HG02852 (cell line): ENCODE measurements at regions not wholly inside any gene's neighbourhood (a gene's known extent, or its start where the extent isn't known, plus 50 kb on each side); places are given as distances from the start of the nearest gene placed in this dataset.

ENCODE experiments used
- ATAC-seq: cut with Tn5 transposase; IDR thresholded peaks from one replicate; pipeline ENCODE4 v1.9.1; 2021; ENCODE audit warnings: mild to moderate bottlenecking, moderate library complexity; ENCODE audit not compliant: unreplicated experiment

DNA sequence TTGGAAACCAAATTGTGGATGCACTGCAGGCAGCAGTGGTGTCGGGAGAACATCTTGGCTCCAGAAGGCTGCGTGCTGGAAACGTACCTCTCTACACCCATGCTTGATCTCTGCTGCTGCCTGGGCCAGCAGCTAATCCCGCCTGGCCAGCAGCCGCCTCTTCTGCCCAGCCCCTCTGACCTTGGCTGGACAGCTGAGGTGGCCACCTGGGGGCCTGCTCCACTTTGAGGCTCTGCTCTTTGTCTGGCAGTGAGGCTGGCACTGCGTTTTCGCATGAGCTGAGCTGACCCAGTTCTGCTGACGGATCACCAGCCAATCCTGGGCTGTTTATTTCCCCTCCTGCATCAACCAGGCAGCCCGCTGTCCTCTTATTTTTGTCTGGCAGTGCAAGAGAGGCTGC lies 154.9 kb downstream of the TENT4A start:
- no peak for ATAC-seq

DNA sequence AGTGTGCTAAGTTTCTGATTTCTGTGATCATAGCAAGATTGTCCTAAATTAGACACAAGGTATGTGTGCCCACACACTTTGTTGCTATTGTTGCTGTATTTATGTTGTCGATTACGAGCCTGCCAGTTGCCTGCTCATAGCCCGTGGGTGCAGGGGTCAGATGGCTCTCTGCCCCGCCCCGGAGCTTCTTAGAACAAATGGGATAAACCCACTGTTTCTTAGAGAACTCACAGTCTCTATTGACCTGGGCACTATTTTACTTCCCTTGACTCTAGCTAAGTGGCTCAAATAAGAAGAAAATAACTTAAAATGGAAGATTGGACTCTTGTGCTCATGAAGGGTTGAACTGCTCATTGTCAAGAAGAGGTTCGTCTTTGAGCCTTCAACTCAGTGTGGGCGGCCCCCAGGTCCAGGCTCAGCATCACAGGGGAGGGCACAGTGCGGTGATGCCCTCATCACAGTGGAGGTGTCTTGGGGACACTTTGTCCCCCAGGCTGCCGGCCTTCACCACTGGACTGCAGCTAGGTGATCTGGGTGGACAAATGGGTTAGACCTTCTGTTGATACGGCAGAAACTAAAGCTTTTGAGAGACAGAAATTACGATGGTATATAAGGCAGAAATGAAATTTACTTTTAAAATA lies 155.5 kb downstream of the TENT4A start:
- no peak for ATAC-seq

DNA sequence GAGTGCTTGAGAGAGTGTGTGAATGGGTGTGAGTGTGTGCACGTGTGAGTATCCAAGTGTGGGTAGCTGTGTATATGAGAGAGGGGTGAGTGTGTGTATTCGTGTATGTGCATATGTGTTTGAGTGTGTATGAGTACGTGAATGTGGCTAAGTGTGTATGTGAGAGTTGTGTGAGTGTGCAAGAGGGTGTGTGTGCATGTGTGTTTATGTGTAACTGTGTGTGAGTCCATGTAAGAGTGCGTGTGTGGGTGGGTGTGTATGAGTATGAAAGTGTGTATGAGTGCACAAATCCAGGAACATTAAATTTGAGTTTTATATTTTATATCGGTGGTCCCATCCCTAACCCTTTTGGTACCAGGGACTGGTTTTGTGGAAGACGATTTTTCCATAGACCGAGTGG lies 156.4 kb downstream of the TENT4A start:
- no peak for ATAC-seq

DNA sequence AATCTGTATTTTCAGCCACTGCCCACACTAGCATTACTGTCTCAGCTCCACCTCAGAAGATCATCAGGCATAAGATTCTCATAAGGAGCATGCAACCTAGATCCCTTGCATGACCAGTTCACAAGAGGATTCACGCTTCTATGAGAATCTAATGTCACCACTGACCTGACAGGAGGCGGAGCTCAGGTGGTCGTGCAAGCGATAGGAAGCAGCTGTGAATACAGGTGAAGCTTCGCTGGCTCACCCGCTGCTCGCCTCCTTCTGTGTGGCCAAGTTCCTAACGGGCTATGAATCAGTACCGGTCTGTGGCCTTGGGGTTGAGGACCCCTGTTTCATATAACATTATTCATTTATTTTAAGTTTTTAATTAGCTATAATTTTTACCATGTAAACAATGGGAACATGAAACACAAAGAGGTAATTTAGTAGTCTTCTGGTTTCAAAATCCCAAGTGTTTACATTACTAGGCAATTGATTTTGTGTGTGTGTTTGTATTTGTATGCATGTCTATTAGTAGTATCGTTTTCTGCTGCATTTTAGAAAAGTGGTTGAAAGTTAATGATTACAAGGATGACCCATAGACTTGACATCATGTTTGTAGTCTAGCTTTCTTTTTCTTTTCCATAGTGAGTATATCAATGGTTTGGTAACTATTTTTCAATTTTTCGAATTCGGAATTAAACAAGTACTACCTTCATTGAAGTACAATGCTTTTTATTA lies 159.4 kb downstream of the TENT4A start:
- no peak for ATAC-seq

DNA sequence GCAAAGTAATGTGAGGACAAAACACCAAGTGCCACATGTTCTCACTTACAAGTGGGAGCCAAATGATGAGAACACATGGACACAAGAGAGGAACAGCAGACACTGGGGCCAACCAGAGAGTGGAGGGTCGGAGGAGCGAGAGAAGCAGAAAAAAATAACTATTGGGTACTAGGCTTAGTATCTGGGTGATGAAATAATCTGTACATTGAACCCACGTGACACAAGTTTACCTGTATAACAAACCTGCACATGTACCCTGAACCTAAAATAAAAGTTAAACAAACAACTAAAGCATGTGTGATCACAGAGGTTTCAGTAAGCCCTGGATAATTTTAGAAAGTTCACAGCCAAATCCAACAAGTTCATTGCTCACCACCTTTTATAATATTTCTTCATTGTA lies 160.1 kb downstream of the TENT4A start:
- no peak for ATAC-seq

DNA sequence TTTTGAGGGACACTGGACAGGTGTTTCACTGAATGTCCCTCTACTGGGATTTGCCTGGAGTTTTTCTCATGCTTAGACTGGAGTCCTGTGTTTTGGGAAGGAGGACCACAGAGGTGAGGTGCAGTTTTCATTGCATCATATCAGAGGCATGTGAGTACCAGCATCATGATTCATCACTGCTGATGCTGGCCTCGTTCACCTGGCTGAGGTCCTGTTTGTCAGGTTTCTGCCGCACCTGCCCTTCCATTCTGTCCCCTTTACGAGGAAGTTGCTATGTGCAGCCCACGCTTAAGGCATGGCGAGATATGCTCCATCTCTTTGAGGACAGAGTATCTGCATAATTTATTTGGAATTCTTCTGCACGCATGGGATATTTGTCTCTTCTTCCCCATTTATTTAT lies 162.1 kb downstream of the TENT4A start:
- no peak for ATAC-seq

DNA sequence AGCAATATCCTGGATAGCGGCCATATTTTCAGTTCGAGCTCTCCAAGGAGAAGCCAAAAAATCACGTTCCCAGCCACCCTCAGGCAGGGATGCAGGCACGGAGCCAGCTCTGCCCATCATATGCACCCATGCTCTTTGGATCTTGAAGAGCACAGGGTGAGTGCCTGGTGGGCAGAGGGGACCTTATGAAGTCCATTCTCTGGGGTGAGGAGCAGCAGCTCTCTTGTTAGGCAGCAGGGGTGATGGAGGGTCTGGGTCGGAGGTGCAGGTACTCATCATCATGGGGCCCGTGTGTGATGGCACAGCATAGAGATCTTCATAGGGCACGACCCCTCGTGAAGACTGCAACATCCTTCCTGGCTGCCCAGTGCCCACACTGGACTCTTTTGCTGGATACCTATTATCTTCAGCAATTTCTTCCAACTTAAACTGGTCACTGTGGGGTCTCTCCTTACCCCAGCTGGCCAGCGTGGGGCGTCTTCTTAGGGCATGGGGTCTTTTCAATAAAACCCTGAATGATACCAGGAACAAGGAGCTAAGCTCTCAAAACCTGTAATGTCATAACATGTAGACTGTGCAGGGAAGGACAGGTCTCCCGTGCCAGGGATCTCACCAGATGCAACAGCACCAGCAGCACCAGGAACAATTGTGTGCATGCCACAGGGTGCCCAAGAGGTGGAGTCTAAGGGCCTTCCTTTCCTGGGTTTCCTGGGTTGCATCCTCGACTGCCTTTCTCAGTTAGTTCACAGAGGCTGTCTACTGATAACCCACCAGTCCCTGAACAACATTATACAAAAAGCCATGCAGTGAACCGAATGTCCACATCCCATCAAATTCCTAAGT lies 165.0 kb downstream of the TENT4A start:
- no peak for ATAC-seq

DNA sequence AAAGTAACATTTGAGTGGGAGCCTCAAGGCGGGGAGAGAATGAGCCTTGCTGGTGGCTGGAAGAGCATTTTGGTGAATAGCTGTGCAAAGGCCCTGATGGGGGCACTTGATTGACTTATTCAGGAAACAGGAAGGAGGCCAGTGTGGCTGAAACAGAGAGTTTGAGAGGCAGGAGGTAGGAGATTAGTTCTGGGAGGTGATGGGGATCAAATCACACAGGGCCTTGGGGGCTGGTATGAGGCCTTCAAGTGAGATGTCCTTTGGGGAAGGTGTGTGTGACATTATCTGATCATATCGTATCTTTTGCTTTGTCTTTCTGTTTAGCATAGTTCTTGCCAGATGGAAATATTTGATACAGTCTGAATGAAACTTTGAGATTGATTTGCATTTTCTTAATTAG lies 172.3 kb downstream of the TENT4A start:
- no peak for ATAC-seq

DNA sequence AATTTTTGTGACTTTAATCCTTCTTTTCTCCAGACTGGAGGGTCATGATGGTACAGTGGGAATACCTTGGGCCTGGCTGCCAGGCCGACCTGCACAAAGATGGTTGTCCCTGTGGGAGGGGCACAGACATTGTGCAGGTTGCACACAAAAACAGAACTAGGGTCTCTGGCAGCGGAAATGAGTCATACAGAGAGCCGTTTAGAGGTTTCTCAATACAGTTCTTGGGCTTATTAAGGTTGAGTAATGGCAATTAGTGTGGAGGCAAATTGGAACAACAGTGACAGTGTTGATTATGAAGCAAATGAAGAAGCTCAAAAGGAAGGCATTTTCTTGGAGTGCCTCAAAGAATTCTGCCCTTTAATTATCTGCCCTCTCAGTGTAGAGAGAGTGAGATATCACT lies 173.6 kb downstream of the TENT4A start:
- ATAC-seq = no peak

DNA sequence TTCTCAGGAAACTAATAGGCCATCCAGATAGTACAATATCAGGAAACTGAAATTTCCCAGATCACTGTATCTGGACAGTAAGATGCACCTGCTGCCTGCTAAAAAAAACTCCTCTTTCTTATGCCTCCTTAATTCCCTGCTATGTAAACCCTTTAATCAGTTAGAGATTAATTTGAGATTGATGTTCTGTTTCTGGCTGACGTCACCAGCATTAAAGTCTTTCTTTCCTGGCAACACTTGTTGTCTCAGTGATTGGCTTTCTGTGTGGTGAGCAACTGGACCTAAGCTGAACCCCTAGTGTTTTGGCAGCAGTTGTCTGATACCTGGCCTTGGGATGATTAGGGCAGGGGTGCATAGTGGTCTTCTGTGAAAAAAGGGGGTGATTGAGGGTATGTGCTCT lies 175.8 kb downstream of the TENT4A start:
- ATAC-seq = no peak

DNA sequence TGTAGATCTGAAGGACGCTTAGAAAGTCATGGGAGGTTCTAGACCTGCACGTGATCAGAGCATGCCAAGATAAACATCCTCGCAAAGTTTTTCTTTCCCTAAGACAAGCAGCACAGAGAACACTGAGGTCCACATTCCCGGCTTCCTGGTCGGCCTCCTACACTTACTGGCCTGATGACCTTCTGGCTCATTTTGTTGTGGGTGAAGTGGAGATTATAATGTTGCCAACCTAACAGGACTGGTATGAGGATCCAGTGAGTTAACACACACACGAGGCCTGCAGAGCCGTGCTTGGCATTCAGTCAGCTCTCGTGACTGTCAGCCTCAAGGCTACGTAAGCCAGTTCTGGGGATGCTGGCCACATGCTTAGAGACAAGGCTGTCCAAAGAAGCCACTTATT lies 186.0 kb downstream of the TENT4A start:
- ATAC-seq = no peak

DNA sequence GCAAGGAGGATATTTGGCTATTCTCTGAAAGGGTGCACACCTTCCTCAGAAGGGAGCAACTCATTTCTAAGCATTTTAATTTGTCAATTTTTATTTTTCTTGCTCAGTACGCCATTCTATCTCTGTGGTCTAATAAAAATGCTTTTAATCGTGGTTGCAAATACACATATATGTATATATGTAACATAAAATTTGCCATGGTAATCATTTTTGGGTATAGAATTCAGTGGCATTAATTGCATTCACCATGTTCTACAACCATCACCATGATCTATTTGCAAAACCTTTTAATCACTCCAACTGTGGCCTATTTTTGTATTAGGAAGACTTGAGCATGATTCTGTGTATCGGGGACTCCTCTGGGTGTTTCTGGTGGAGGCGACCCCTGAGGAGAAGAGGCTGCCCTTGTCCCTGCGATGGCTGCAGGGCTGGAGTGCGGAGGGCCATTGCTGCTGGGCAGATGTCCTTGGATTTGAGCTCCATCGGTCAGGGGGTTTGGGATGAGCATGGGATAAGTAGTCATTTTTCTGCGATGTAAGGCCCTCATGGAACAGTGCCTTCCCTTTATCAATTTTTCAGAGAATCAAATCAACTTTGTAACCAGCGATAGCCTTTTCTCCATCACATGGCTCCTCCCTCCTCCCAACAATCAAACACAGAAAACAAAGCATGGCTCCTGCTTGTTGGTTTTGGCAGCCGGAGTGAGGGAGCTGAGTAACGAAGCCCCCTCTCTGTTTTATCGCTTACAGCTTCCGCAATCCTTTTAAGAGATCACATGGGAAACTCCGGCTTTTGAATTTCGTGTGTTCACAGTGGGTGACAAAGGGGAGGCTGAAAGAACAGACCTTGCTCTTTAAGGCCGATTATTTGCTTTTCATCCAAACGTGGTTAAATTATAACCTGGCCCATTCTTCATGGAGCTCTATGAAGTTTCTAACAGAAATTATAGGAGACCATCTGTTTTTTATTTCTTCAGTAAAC lies 187.3 kb downstream of the TENT4A start:
- no peak for ATAC-seq

DNA sequence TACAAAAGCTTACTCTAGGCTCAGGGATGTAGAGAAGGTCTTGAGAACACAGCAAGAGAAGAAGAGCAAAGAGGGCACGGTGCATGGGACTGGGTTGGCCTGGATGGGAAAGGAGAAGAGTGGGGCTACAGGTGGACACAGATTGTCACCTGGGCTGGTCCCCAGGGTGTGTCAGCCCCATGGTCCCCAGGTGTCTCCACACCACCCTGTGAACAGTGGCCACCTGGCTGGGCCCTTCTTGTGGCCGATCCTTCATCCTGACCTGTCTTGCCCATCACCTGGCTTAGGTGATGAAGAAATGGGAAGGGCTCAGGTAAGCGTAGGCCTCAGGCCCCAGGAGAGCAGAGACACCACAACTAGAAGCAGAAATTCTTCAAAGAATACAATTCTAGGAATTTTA lies 188.9 kb downstream of the TENT4A start:
- ATAC-seq = no peak

DNA sequence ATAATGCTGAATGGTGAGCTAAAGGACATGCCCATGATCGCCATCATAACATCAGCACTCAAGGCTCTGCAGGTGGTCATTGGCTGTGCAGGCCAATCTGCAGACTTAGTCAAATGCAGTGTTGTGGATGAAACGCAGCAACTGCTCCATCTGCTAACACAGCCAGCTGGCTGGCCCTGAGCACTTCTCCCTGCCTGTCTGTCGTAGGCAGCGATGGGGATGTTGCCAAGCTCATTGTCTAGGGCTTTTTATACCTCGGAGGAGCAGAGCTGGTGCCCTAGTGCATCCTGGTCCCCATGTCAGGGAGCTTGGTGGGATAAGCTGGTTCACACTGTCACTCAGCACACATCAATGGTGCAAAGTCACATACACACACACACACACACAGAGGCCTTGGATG lies 189.4 kb downstream of the TENT4A start:
- ATAC-seq = no peak

DNA sequence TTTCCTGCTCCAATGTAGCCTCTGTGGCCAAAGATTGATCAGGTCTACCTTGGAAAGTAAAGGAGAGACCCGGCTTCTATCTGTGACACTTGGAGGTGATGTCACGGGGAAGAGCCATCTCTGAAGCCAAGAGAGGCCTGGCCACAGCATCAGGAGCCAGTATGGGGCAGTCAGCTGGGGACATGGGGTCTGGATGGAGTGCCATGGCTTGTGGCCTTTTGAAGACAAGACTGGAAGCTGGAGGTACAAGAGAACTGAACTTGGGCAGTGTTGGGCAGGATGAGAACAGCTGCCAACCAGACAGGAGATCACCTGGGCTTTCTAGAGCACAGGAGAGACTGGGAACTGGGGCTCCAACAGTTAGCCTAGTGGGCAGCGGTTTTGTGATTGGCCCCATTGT lies 190.7 kb downstream of the TENT4A start:
- ATAC-seq = no peak

DNA sequence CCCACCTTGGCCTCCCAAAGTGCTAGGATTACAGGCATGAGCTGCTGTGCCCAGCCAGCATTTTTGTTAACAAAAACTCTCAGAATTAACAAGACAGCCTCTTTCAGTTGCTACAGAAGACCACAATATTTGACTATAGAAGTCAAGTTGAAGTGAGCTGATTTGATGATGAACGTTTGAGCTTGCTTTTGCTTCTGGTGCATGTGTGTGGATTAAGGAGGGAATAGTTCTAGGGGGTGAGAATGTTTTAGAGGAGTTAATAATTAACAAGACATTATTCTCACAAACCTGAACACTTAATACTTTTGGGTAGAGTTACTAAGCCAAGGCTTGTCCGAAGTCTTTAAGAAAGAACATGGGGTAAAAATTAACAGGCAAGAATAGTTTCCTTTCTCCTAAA lies 191.6 kb downstream of the TENT4A start:
- ATAC-seq = no peak

DNA sequence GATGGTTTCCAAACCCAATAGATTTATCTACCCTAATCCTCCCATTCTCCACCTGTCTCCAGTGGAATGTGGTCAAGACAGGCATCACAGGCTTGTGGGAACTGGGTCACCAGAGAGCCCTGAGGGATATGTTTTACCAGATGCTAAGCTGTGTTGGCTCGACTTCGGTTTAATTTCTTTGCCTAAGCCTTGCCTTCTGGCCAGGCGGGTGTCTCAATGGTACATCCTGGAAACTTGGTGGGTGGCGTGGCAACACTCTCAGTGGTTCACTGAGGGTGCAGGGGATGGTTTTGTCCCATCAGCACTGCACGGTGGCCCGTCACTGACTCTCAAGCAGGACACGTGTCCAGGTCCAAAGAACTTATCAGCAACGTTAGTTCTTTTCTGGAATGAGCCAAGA lies 192.2 kb downstream of the TENT4A start:
- ATAC-seq = no peak

DNA sequence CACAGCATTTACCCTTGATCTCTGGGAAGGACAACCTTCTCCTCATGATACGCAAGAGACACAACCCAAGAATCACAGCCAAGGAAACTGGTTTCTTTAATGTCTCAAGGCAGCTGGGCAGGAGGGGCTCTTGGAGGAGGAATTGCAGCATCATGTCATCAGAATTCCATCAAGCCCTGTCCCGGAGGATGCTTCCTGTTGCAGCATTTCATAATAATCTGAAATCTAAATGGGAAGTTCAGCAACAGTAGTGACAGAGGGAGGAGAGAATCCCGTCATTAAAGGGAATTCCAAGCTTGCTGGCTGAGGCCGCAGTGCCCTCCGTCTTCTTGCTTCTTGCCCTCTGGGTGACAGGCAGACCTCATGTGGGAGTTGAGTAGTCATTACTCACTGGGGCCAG lies 192.7 kb downstream of the TENT4A start:
- ATAC-seq = no peak

DNA sequence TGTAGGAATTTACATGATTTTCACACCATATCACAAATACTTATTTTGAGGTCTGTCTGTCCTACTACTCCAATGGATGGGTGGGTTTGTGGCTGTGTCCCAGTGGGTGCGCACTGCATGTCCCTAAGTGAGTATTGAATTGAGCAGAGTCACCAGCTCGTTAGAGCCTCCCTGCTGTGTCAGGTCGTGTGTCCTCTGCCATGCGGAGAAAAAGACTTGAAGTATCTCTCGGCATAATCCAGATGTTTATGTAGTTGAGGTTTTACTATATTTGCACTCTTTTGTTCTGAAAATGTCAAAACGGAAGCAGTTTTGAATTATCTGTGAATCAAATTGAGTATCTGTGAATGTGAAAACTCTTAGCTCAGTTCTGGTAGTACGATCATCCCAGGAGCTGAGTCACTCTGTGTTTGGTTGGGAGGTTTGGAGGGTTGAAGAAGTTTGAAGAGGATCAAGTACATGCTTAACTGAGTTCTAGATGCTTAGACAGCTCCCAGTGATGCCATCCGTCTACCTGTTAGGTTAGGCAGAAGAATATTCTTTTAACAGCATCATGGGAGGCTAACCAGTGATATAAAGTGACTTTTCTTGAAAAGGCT lies 194.2 kb downstream of the TENT4A start:
- no peak for ATAC-seq

DNA sequence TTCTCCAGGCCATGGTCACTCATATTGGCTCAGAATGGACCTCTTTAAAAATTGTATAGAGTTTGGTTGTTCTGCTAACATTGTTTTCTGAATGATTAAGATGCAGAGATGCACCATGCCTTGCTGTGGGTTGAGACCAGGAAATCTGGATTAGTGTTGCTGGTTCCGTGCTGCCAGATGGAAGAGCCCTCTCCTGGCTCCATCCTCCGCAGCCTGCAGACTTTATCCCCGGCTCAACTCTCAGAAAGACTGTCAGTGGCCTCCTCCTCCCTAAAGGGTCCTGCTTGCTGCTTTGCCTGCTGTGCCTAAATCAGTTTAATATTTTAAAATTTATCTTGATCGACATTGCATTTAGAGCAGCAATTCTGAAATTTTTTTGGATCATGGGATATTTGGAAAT lies 196.7 kb downstream of the TENT4A start:
- ATAC-seq = no peak
